ENCODE measurements at regions not wholly inside any gene's neighbourhood (a gene's known extent, or its start where the extent isn't known, plus 50 kb on each side); places are given as distances from the start of the nearest gene placed in this dataset.
"Not testable (repeated sequence)": the region's sequence is repeated elsewhere in the genome, so short reads cannot be mapped to it uniquely, and the experiment has no call there.

- DNase-seq = no peak
Observed at GRCh38 chr4:14125375-14126129, 498.0 kb upstream of the BOD1L1 start.

GRCh38 chr4:14130551-14130950 is 503.0 kb upstream of the BOD1L1 start:
- no peak for DNase-seq

- DNase-seq = no peak
Observed at GRCh38 chr4:14131335-14131734, 503.8 kb upstream of the BOD1L1 start.

GRCh38 chr4:14132301-14132700 is 504.8 kb upstream of the BOD1L1 start:
- no peak for DNase-seq

GRCh38 chr4:14138106-14138505 is 510.6 kb upstream of the BOD1L1 start:
- no peak for DNase-seq

GRCh38 chr4:14143892-14144291 is 516.4 kb upstream of the BOD1L1 start:
- DNase-seq = peak in 1 of 2 experiments; percentile 11

GRCh38 chr4:14149176-14150053 is 521.9 kb upstream of the BOD1L1 start:
- no peak for DNase-seq

- DNase-seq = no peak
Observed at GRCh38 chr4:14151101-14151500, 523.6 kb upstream of the BOD1L1 start.

GRCh38 chr4:14152834-14153519 is 525.5 kb upstream of the BOD1L1 start:
- no peak for DNase-seq

GRCh38 chr4:14155803-14156202 is 528.3 kb upstream of the BOD1L1 start:
- DNase-seq = no peak

GRCh38 chr4:14157262-14157661 is 529.7 kb upstream of the BOD1L1 start:
- DNase-seq = no peak

- DNase-seq = no peak
Observed at GRCh38 chr4:14165222-14165920, 537.8 kb upstream of the BOD1L1 start.

GRCh38 chr4:14167876-14168510 is 540.5 kb upstream of the BOD1L1 start:
- DNase-seq = no peak

- peak; percentile 7 to 69 for DNase-seq
Observed at GRCh38 chr4:14168919-14169318, 541.4 kb upstream of the BOD1L1 start.

GRCh38 chr4:14169460-14169859 is 541.9 kb upstream of the BOD1L1 start:
- DNase-seq = no peak

- not testable (repeated sequence) for DNase-seq
Observed at GRCh38 chr4:14169940-14170339, 542.4 kb upstream of the BOD1L1 start.

GRCh38 chr4:14176613-14177012 is 549.1 kb upstream of the BOD1L1 start:
- DNase-seq = no peak

GRCh38 chr4:14177987-14178386 is 550.5 kb upstream of the BOD1L1 start:
- no peak for DNase-seq

GRCh38 chr4:14178421-14178820 is 550.9 kb upstream of the BOD1L1 start:
- DNase-seq = no peak

- DNase-seq = no peak
Observed at GRCh38 chr4:14180166-14180565, 552.6 kb upstream of the BOD1L1 start.

- DNase-seq = peak in 1 of 2 experiments; percentile 25
Observed at GRCh38 chr4:14180983-14181601, 553.6 kb upstream of the BOD1L1 start.

- no peak for DNase-seq
Observed at GRCh38 chr4:14182148-14182547, 554.6 kb upstream of the BOD1L1 start.

All from NCI-H2081 (cell line).